ENCODE measurements at regions not wholly inside any gene's neighbourhood (a gene's known extent, or its start where the extent isn't known, plus 50 kb on each side); places are given as distances from the start of the nearest gene placed in this dataset.

DNA sequence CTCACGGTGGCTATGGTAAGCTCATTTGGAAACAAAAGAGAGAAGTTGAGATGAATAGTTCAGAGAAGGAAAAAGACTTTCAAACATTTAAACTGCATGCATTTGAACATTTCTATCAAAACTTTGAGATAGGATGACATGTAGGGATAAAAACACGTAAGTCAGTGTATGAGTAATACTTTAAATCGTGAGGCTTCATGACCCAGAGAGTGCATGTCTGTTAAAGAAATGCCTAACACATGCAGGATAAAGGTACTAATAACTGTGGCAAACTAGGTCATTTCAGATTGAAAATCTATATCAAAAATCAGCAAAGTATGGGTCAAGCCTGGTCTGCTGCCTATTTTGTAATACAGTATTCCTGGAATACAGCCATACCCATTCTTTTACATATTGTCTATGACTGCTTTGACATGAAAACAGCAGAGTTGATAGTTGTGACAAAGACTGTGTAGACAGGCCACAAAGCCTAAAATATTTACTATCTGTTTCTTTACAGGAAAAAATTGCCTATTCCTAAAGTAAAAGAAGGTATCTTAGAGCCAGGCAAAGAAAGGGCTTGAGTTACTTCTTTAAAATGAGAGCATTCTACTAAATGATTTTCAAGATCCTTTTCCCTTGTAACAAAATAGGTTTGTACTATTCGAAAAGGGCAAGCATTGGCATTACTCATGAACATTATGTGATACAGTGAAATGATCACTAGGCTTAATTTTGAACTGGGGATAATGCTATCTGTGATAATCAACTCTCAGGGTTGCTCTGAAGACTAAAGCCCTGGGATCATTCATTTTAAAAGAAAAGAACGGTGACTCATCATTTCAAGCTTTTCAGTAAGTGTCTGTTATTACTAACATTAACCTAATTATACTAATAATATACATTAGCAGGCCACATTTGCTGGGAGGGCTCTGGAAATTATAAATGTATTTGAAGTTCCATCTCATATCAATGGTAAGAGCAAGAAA lies 185.9 kb downstream of the CRPPA start:
- no peak for DNase-seq (ENCODE audit: low read depth in 2 of 3, low spot score in 2 of 3)

GRCh38 chr7:16234493-16235146 lies 186.7 kb downstream of the CRPPA start:
- DNase-seq (ENCODE audit: low read depth in 2 of 3, low spot score in 2 of 3), result no peak

GRCh38 chr7:16233517-16233916 lies 187.8 kb downstream of the CRPPA start:
- DNase-seq (ENCODE audit: low read depth in 2 of 3, low spot score in 2 of 3), result no peak

DNA sequence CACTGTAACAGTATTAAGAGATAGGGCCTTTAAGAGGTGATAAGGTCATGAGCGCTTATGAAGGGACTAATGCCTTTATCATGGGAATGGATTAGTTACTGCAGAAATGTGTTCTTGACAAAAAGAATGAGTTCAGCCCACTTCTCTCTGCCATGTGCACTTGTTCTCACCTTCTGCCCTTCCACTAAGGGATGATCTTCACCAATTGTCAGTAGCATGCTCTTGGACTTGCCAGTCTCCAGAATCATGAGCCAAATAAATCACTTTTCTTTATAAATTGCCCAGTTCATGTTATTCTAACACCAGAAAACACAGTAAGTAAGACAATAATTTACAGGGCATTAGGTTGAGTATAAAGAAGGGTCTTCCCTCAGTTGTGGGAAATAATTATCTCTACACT lies 189.1 kb downstream of the CRPPA start:
- no peak for DNase-seq (ENCODE audit: low read depth in 2 of 3, low spot score in 2 of 3)

GRCh38 chr7:16223963-16224707 lies 197.2 kb downstream of the CRPPA start:
- DNase-seq (ENCODE audit: low read depth in 2 of 3, low spot score in 2 of 3), result no peak

DNA sequence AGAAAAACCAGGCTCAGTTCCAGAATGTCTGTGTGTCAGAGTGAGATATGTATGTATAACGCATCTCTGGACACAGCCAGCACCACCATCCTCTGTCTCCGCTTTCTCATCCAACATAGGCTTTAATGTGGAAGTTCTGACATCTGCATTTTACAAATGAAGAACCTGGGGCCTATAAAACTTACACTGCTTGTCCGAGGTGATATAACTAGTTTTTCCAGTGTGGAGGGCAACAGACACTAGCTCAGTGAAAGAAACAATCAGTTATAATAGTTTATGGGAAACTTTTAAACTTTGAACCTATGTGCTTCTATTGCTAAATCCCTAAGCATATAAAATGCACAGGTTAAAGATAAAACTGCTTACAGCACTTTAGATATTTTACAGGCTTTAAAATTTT lies 208.7 kb downstream of the CRPPA start:
- no peak for DNase-seq (ENCODE audit: low read depth in 2 of 3, low spot score in 2 of 3)

- no peak for DNase-seq (ENCODE audit: low read depth in 2 of 3, low spot score in 2 of 3)
Measured at GRCh38 chr7:16212032-16212431, 209.3 kb downstream of the CRPPA start.

DNA sequence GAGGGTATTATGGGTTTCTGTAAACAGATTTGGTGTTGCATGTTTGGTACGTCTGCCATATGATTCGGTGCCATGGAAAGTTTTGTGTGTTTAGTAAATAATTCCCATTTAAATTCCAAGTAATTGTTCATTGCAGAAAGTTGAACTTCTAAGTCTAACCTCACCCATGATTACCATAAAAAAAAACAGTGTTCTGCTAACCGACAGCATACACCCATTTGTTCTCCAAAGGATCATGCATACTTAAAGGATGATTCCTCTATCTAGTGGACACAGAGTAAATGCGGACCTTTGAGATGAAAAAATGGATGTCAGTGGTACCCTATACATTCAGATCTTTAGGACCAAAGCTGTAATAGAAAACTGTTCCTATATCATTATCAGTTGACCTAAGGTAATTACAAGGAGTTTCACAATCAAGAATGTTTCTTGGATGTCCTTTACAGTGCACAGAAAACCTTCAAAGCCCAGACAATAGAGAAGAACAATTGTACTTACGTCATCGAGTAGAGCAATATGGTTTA lies 209.9 kb downstream of the CRPPA start:
- DNase-seq (ENCODE audit: low read depth in 2 of 3, low spot score in 2 of 3), result no peak

- no peak for DNase-seq (ENCODE audit: low read depth in 2 of 3, low spot score in 2 of 3)
Measured at GRCh38 chr7:16210171-16210570, 211.2 kb downstream of the CRPPA start.

DNA sequence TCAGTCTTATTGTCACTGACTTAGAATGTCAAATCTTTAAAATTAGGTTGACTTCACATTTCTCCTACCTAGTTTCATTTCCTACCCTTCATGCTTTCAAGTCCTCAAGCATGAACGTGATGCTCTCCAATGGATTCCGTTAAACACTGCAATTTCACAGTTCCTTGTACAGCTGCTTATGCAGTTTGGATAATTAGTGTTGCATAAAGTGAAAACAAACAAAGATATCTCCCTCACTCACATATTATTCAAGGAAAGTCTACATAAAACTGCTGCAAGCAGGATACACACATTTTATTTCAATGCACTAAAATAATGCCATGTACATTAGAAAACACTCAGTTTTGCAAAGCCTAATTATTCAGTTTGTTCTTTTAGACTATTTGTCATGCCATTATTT lies 214.0 kb downstream of the CRPPA start:
- no peak for DNase-seq (ENCODE audit: low read depth in 2 of 3, low spot score in 2 of 3)

- no peak for DNase-seq (ENCODE audit: low read depth in 2 of 3, low spot score in 2 of 3)
Measured at GRCh38 chr7:16205466-16205865, 215.9 kb downstream of the CRPPA start.

DNA sequence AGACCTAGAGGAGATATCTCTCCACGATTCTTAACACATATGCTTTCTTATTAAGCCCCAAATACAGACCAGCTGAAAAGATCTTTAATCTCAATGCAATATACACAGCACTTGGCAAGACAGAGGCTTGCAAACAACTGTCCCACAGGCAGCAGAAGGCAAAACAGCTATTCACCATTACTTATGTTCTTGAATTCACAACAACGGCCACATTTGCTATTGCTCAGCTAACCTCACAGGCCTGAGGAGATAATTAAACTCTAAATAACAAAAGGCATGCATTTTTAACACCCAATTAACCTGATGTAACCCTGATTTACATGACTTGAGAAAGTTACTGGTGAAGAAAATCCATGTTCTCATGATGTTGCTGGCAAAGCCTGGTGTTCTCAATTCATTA lies 216.4 kb downstream of the CRPPA start:
- DNase-seq (ENCODE audit: low read depth in 2 of 3, low spot score in 2 of 3), result no peak

DNA sequence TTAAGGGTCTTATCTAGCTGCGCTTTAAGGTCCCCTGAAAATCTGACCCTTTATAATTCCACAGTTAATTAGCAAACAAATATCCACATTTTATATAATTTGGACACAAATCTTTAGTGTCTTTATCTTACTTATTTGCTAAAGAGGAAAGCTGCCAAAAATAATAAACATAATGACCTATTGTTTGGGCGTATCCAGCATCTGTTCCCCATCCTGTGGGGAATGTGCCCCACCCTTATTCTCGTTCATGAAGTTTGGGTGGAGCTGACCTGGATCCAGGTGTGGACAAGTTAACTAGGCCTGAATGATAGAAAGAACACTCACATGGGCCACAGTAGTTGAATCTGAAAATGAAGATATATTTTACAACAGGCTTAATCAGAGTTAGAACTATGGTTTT lies 218.3 kb downstream of the CRPPA start:
- no peak for DNase-seq (ENCODE audit: low read depth in 2 of 3, low spot score in 2 of 3)

- no peak for DNase-seq (ENCODE audit: low read depth in 2 of 3, low spot score in 2 of 3)
Measured at GRCh38 chr7:16202303-16202702, 219.0 kb downstream of the CRPPA start.

DNA sequence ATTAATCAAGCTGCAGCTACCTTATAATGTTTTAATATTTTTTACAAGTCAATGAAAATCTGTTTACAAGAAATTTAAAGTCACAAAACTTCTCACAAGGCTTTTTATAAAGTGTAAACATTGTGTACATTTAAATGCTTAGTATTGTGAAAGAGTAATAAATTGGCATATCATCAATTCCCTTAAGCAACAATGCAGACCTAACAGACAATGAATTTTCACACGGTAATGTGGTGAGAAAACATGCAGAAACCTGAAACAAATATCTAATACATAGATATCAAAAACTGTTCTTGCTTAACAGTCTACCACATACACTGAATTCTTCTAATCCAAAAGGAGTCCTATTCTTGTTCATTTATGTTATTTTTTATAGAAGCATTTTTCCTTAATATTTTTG lies 220.7 kb downstream of the CRPPA start:
- DNase-seq (ENCODE audit: low read depth in 2 of 3, low spot score in 2 of 3), result no peak

DNA sequence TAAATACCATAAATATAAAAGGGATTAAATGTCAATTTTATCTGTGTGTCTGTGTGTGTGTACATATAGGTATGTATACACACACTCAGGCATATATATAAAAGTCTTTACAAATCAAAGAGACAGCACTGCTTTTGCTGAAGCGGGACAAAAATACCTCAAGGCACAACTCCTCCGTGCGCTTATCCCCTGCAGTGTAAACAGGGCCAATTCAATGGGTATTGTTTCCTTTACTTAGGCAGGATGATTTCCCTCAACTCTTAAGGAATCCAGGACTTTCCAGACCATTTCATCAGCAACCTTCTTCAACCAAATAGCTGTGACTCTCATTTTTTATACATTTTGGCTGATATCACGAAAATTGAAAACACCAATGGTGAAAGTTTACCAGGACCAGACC lies 227.7 kb downstream of the CRPPA start:
- no peak for DNase-seq (ENCODE audit: low read depth in 2 of 3, low spot score in 2 of 3)

GRCh38 chr7:16189026-16189715 lies 232.2 kb downstream of the CRPPA start:
- no peak for DNase-seq (ENCODE audit: low read depth in 2 of 3, low spot score in 2 of 3)

DNA sequence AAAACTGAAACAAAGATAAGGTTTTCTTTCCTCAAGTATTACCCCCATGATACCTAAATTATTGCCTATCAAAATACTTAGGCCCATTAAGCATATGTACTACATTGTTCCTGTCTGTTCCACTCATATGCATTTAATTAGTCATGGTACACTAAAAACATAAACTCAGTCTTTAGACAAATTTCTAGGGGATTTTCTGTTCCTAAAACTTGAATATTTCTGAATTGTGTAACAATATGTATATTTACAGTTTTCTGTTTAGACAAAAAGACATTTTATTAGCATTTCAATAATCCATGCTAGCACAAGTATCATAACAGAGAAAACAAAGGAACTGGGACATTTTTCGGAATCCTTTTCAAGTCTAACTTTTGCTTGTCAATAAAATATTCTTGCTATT lies 234.2 kb downstream of the CRPPA start:
- no peak for DNase-seq (ENCODE audit: low read depth in 2 of 3, low spot score in 2 of 3)

DNA sequence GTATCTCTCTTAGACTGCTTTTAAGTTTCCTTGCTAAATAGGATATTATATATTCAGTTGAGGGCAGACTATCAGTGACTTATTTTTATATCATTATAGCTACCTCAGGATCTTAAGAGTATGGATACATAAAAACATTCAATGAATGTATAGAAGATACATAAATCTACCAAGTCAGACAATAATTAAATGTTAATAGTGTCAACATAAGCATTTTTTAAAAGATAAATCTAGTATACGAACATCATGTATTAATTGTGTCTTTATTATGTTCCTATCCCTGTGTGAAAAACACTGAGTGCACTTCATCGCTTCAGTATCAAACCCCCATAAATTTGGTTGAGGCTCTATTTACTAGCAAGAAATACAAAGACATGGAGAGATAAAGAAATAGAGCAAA lies 242.8 kb downstream of the CRPPA start:
- no peak for DNase-seq (ENCODE audit: low read depth in 2 of 3, low spot score in 2 of 3)

DNA sequence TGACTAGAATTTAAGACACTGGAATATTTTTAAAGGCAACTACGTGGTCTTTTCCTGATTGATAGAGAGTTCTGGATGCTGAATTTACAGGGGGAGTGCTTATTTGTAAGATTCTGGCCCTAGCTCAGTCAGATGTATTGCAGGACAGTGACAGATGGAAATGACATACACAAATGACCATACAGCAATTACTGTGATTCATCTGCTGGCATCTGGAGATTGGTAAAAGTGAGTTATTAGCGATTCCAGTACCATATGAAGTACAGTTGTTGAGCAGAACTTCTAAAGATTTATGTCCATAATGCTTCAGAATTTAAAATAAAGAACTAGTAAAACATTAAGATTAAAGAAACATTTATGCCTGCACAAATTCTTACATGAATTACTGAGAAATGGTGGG lies 243.2 kb downstream of the CRPPA start:
- no peak for DNase-seq (ENCODE audit: low read depth in 2 of 3, low spot score in 2 of 3)

DNA sequence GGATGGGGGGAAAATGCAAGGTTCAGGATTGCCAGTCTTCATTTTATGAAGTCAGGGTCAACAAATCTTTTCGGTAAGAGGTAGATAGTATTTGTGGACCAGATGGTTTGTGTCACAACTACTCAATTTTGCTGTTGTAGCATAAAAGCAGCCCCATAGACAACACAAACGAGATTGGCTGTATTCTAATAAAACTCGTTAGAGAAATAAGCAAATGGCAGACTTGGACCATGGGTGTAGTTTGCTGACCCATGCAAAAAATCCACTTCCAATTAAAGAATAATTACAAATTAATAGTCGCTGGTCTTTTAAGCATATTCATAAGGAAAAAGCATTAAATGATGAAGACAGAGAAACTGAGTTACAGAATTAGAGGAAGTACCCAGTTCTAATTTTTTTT lies 247.1 kb downstream of the CRPPA start:
- DNase-seq (ENCODE audit: low read depth in 2 of 3, low spot score in 2 of 3), result no peak
